NCI-H1105 treated with DMSO at 0.1 percent for 48 hours (cell line): ENCODE measurements at regions not wholly inside any gene's neighbourhood (a gene's known extent, or its start where the extent isn't known, plus 50 kb on each side); places are given as distances from the start of the nearest gene placed in this dataset.
"Not testable (repeated sequence)": the region's sequence is repeated elsewhere in the genome, so short reads cannot be mapped to it uniquely, and the experiment has no call there.

Experiments used
- DNase-seq: peaks from one replicate; lab custom pipeline; 2025; lab: John Stamatoyannopoulos, UW

GRCh38 chr10:25808372-25808771 lies 125.7 kb upstream of the MYO3A start:
- no peak for DNase-seq

GRCh38 chr10:25811052-25811685 lies 122.9 kb upstream of the MYO3A start:
- DNase-seq = no peak

GRCh38 chr10:25813511-25813910 lies 120.5 kb upstream of the MYO3A start:
- DNase-seq = no peak

- DNase-seq = no peak
Observed at GRCh38 chr10:25815236-25815635, 118.8 kb upstream of the MYO3A start.

- peak; percentile 29 for DNase-seq
Observed at GRCh38 chr10:25815999-25816768, 117.8 kb upstream of the MYO3A start.

- DNase-seq = no peak
Observed at GRCh38 chr10:25817200-25817599, 116.8 kb upstream of the MYO3A start.

GRCh38 chr10:25818751-25819150 lies 115.3 kb upstream of the MYO3A start:
- no peak for DNase-seq

GRCh38 chr10:25820472-25820871 lies 113.6 kb upstream of the MYO3A start:
- DNase-seq = no peak

- no peak for DNase-seq
Observed at GRCh38 chr10:25820874-25821273, 113.2 kb upstream of the MYO3A start.

- DNase-seq = no peak
Observed at GRCh38 chr10:25824050-25824449, 110.0 kb upstream of the MYO3A start.

- peak; percentile 29 for DNase-seq
Observed at GRCh38 chr10:25828475-25828874, 105.6 kb upstream of the MYO3A start.

GRCh38 chr10:25831080-25831479 lies 102.9 kb upstream of the MYO3A start:
- no peak for DNase-seq

GRCh38 chr10:25839683-25840082 lies 94.3 kb upstream of the MYO3A start:
- no peak for DNase-seq

GRCh38 chr10:25840875-25841274 lies 93.2 kb upstream of the MYO3A start:
- not testable (repeated sequence) for DNase-seq

GRCh38 chr10:25842146-25842545 lies 91.9 kb upstream of the MYO3A start:
- peak; percentile 43 for DNase-seq

- DNase-seq = no peak
Observed at GRCh38 chr10:25843551-25844170, 90.4 kb upstream of the MYO3A start.

GRCh38 chr10:25844716-25845115 lies 89.3 kb upstream of the MYO3A start:
- DNase-seq = not testable (repeated sequence)

- no peak for DNase-seq
Observed at GRCh38 chr10:25849268-25849667, 84.8 kb upstream of the MYO3A start.

- DNase-seq = no peak
Observed at GRCh38 chr10:25849988-25850387, 84.0 kb upstream of the MYO3A start.

GRCh38 chr10:25851548-25851947 lies 82.5 kb upstream of the MYO3A start:
- DNase-seq = no peak

- DNase-seq = no peak
Observed at GRCh38 chr10:25852364-25852941, 81.6 kb upstream of the MYO3A start.

GRCh38 chr10:25858076-25858475 lies 76.0 kb upstream of the MYO3A start:
- DNase-seq = no peak

GRCh38 chr10:25865267-25865666 lies 68.8 kb upstream of the MYO3A start:
- no peak for DNase-seq
